HL-60 (cell line): ENCODE measurements at regions not wholly inside any gene's neighbourhood (a gene's known extent, or its start where the extent isn't known, plus 50 kb on each side); places are given as distances from the start of the nearest gene placed in this dataset.

Experiments
- DNase-seq, 2 experiments: peaks; one replicate each; pipeline ENCODE4 v3.0.0-alpha.2; 2010 to 2020; ENCODE audit warnings: low read depth in 1 of 2, low spot score in 1 of 2
- H3K27ac ChIP-seq: fragments of 250-450 bp; sonication (Bioruptor Pico); replicated peaks from 2 replicates; pipeline ENCODE4 v1.5.1; 2020; ENCODE audit warnings: mild to moderate bottlenecking, moderate library complexity
- H3K27me3 ChIP-seq: fragments of 250-450 bp; sonication (Bioruptor Pico); 2 replicates; pipeline ENCODE4 v1.5.1; 2021; ENCODE audit warnings: mild to moderate bottlenecking, moderate library complexity; ENCODE audit not compliant: insufficient read depth, poor library complexity, severe bottlenecking
- H3K4me3 ChIP-seq: replicated peaks from 2 replicates; pipeline ENCODE4 v1.5.1; 2011; ENCODE audit warnings: mild to moderate bottlenecking, control low read depth, low read length; ENCODE audit not compliant: insufficient read depth
- CTCF ChIP-seq: IDR thresholded peaks from one replicate; pipeline ENCODE4 v1.5.1; 2011; ENCODE audit warnings: low read length, control low read depth, inconsistent platforms; ENCODE audit not compliant: insufficient read depth
- GABPA ChIP-seq: IDR thresholded peaks from 2 replicates; pipeline ENCODE4 v1.6.1; 2012; ENCODE audit warnings: low read depth
- POLR2AphosphoS5 ChIP-seq: IDR thresholded peaks from 2 replicates; pipeline ENCODE4 v1.6.1; 2012; ENCODE audit warnings: low read depth
- REST ChIP-seq: IDR thresholded peaks from 2 replicates; pipeline ENCODE4 v1.6.1; 2012; ENCODE audit warnings: low read depth; ENCODE audit not compliant: insufficient replicate concordance
- SPI1 ChIP-seq: IDR thresholded peaks from 2 replicates; pipeline ENCODE4 v1.6.1; 2012; ENCODE audit warnings: low read depth, mild to moderate bottlenecking, borderline replicate concordance

GRCh38 chr18:77651441-77651840 is 401.8 kb downstream of the GALR1 start:
- TF ChIP-seq CTCF: no peak
- no peak for TF ChIP-seq REST
- no peak for TF ChIP-seq SPI1
- TF ChIP-seq GABPA: no peak
- TF ChIP-seq POLR2AphosphoS5: no peak
- no peak for DNase-seq
- Histone ChIP-seq H3K4me3 (no peak overlapping the region), H3K27me3 (no peaks in the 10 kb centered on the region), H3K27ac (no peak overlapping the region)

- TF ChIP-seq POLR2AphosphoS5 (no peak), SPI1 (no peak), CTCF (no peak), REST (no peak), GABPA (no peak)
- DNase-seq: no peak
- H3K27ac ChIP-seq: no peak overlapping the region
- no peaks in the 10 kb centered on the region for H3K27me3 ChIP-seq
- H3K4me3 ChIP-seq: no peak overlapping the region
These were observed 404.1 kb downstream of the GALR1 start for GRCh38 chr18:77653792-77654191.

GRCh38 chr18:77654302-77654701 is 404.7 kb downstream of the GALR1 start:
- no peak for TF ChIP-seq REST
- no peak for TF ChIP-seq POLR2AphosphoS5
- Histone ChIP-seq H3K4me3 (no peak overlapping the region), H3K27ac (no peak overlapping the region), H3K27me3 (no peaks in the 10 kb centered on the region)
- DNase-seq: no peak
